Fibroblast of lung (primary cell): ENCODE measurements at regions not wholly inside any gene's neighbourhood (a gene's known extent, or its start where the extent isn't known, plus 50 kb on each side); places are given as distances from the start of the nearest gene placed in this dataset.

Experiments
- DNase-seq, 2 donors: peaks; one replicate each; pipeline versions ENCODE4 v3.0.0 to v3.0.0-alpha.2; 2010; ENCODE audit warnings: low read depth in 2 of 2
- H2AFZ ChIP-seq: 2 replicates; pipeline ENCODE4 v1.5.1; 2012; ENCODE audit warnings: low read length, control low read depth, inconsistent platforms
- H3K27ac ChIP-seq: 2 replicates; pipeline ENCODE4 v1.5.1; 2011; ENCODE audit warnings: low read length, control low read depth; ENCODE audit not compliant: insufficient read depth
- H3K27me3 ChIP-seq: 2 replicates; pipeline ENCODE4 v1.5.1; 2011; ENCODE audit warnings: mild to moderate bottlenecking, low read length; ENCODE audit not compliant: control insufficient read depth, insufficient read depth
- H3K36me3 ChIP-seq: 2 replicates; pipeline ENCODE4 v1.5.1; 2011; ENCODE audit warnings: low read length; ENCODE audit not compliant: control insufficient read depth, insufficient read depth
- H3K4me1 ChIP-seq: 2 replicates; pipeline ENCODE4 v1.5.1; 2011; ENCODE audit warnings: low read length; ENCODE audit not compliant: control insufficient read depth, insufficient read depth; ENCODE audit errors: extremely low read depth
- H3K4me2 ChIP-seq: 2 replicates; pipeline ENCODE4 v1.5.1; 2011; ENCODE audit warnings: low read length, control low read depth; ENCODE audit not compliant: insufficient read depth; ENCODE audit errors: extremely low read depth
- H3K4me3 ChIP-seq, 4 experiments: fragments of 200-600 bp in 1 of 4; sonication (generic) in 1 of 4; replicated peaks in 1 of 4; 2 replicates each; pipeline ENCODE4 v1.5.1; 2011 to 2016; ENCODE audit warnings: low read length in 4 of 4, low read depth in 3 of 4, mild to moderate bottlenecking in 3 of 4, control low read depth in 2 of 4, inconsistent platforms in 1 of 4, mixed read lengths in 1 of 4; ENCODE audit not compliant: insufficient read depth in 1 of 4; ENCODE audit errors: control extremely low read depth in 1 of 4
- H3K79me2 ChIP-seq: 2 replicates; pipeline ENCODE4 v1.5.1; 2012; ENCODE audit warnings: mild to moderate bottlenecking, low read length, inconsistent platforms; ENCODE audit not compliant: control insufficient read depth, insufficient read depth
- H3K9ac ChIP-seq: 2 replicates; pipeline ENCODE4 v1.5.1; 2011; ENCODE audit warnings: mild to moderate bottlenecking, low read length, control low read depth; ENCODE audit not compliant: insufficient read depth
- H3K9me3 ChIP-seq: 2 replicates; pipeline ENCODE4 v1.5.1; 2012; ENCODE audit warnings: low read depth, low read length; ENCODE audit not compliant: control insufficient read depth, insufficient read depth
- H4K20me1 ChIP-seq: 2 replicates; pipeline ENCODE4 v1.5.1; 2011; ENCODE audit warnings: low read length; ENCODE audit not compliant: control insufficient read depth, insufficient read depth; ENCODE audit errors: extremely low read depth
- EZH2 ChIP-seq: IDR thresholded peaks from 2 replicates; pipeline ENCODE4 v1.5.1; 2012; ENCODE audit warnings: low read length, control low read depth, mild to moderate bottlenecking; ENCODE audit errors: missing control alignments
- TF ChIP-seq, protein P1 (sequence below), 2 donors: IDR thresholded peaks in 1 of 2; conservative IDR thresholded peaks in 1 of 2; 1 replicate in 1 of 2; 2 replicates in 1 of 2; pipeline ENCODE4 v1.5.1; 2011 to 2012; ENCODE audit warnings: low read length in 2 of 2, control low read depth in 1 of 2, inconsistent platforms in 1 of 2, low read depth in 1 of 2, mild to moderate bottlenecking in 1 of 2

DNA sequence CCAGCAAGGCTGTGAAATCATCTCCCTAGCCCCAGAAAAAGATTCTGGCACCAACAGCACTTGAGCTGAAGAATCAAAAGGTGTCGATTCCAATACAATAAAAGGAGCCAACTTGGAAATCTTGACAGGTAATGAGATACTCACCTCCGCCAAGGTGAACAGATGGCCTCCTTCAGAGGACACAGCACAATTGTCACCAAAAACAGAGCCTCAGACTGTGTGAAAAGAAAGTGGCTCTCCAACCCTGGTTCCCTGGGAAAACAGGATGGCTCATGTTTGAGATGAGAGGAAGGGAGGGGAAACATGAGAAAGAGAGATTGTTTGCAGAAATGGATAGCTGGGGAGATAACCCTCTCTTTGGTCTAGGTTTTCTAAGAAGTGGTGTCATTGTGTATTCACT is 168.9 kb downstream of the HS3ST1 start:
- H3K9me3 ChIP-seq, result no peaks in the 10 kb centered on the region
- TF ChIP-seq EZH2, result no peak
- TF ChIP-seq, protein P1, sequence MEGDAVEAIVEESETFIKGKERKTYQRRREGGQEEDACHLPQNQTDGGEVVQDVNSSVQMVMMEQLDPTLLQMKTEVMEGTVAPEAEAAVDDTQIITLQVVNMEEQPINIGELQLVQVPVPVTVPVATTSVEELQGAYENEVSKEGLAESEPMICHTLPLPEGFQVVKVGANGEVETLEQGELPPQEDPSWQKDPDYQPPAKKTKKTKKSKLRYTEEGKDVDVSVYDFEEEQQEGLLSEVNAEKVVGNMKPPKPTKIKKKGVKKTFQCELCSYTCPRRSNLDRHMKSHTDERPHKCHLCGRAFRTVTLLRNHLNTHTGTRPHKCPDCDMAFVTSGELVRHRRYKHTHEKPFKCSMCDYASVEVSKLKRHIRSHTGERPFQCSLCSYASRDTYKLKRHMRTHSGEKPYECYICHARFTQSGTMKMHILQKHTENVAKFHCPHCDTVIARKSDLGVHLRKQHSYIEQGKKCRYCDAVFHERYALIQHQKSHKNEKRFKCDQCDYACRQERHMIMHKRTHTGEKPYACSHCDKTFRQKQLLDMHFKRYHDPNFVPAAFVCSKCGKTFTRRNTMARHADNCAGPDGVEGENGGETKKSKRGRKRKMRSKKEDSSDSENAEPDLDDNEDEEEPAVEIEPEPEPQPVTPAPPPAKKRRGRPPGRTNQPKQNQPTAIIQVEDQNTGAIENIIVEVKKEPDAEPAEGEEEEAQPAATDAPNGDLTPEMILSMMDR (conservative IDR thresholded peaks at IDR 0.05 in 1 of 2, IDR thresholded peaks at IDR 0.05 in 1 of 2; ENCODE audit: low read depth in 1 of 2, low read length in 2 of 2), result no peak
- no peak overlapping the region for H3K4me2 ChIP-seq
- no peaks in the 10 kb centered on the region for H3K36me3 ChIP-seq
- no peak overlapping the region for H3K27ac ChIP-seq
- no peak for DNase-seq
- no peak overlapping the region for H3K4me3 ChIP-seq
- no peaks in the 10 kb centered on the region for H3K79me2 ChIP-seq
- H3K4me1 ChIP-seq, result no peaks in the 10 kb centered on the region
- H2AFZ ChIP-seq, result no peak overlapping the region
- H3K9ac ChIP-seq, result no peak overlapping the region
- H3K27me3 ChIP-seq, result no peaks in the 10 kb centered on the region
- no peaks in the 10 kb centered on the region for H4K20me1 ChIP-seq

DNA sequence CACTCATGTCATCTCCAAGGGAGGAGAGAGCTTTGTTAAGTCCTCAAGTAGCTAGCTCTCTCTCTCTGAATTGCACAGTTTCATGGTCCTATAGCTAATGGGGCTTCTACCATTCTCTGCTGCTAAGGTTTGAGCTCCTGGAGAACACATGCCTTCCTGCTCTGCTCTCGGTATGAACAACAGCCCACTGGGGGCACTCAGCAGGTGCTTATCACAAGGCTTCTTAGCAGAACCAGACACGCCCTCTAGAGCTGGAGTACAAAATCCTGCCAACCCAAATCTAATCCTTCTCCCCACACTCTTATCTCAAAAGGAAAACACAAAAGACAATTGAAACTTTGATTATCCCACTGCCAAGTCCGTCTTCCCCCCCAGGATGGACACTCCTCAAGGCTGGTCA is 176.5 kb downstream of the HS3ST1 start:
- Histone ChIP-seq H3K79me2 (no peaks in the 10 kb centered on the region), H3K4me3 (no peak overlapping the region), H3K36me3 (no peaks in the 10 kb centered on the region), H2AFZ (no peak overlapping the region), H3K27ac (no peak overlapping the region), H3K27me3 (no peaks in the 10 kb centered on the region), H4K20me1 (no peaks in the 10 kb centered on the region), H3K4me2 (no peak overlapping the region), H3K9ac (no peak overlapping the region), H3K9me3 (no peaks in the 10 kb centered on the region), H3K4me1 (no peaks in the 10 kb centered on the region)
- TF ChIP-seq, protein P1 (conservative IDR thresholded peaks at IDR 0.05 in 1 of 2, IDR thresholded peaks at IDR 0.05 in 1 of 2; ENCODE audit: low read depth in 1 of 2, low read length in 2 of 2), result no peak
- no peak for TF ChIP-seq EZH2
- no peak for DNase-seq

DNA sequence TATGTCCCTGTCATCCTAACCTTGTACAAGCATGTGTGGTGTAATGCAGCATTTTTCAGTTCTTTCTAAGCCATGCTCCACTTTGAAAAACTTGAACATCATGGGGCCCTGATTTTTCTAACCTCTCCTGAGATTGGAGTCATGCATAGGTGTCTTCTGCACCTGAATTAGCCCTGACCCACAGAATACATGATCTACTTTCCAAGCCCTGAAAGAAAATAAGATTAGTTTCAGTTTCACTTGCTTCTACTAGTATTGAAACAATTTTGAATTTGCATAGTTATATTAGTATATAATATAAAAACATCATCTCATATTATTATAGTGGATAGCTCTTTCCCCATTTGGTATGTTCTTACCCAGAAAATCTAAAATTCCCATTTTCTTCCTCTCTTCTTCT is 178.2 kb downstream of the HS3ST1 start:
- H3K79me2 ChIP-seq, result no peaks in the 10 kb centered on the region
- H3K4me1 ChIP-seq, result no peaks in the 10 kb centered on the region
- no peak overlapping the region for H3K27ac ChIP-seq
- no peak for TF ChIP-seq EZH2
- TF ChIP-seq, protein P1 (conservative IDR thresholded peaks at IDR 0.05 in 1 of 2, IDR thresholded peaks at IDR 0.05 in 1 of 2; ENCODE audit: low read depth in 1 of 2, low read length in 2 of 2), result no peak
- no peaks in the 10 kb centered on the region for H3K9me3 ChIP-seq
- DNase-seq, result no peak
- H2AFZ ChIP-seq, result no peak overlapping the region
- no peaks in the 10 kb centered on the region for H3K27me3 ChIP-seq
- H3K4me3 ChIP-seq, result no peak overlapping the region
- no peaks in the 10 kb centered on the region for H3K36me3 ChIP-seq
- H4K20me1 ChIP-seq, result no peaks in the 10 kb centered on the region
- no peak overlapping the region for H3K9ac ChIP-seq
- no peak overlapping the region for H3K4me2 ChIP-seq
